GM21367 (cell line): ENCODE measurements at regions not wholly inside any gene's neighbourhood (a gene's known extent, or its start where the extent isn't known, plus 50 kb on each side); places are given as distances from the start of the nearest gene placed in this dataset.
"Not testable (repeated sequence)": the region's sequence is repeated elsewhere in the genome, so short reads cannot be mapped to it uniquely, and the experiment has no call there.

Source experiments
- ATAC-seq: cut with Tn5 transposase; IDR thresholded peaks from one replicate; pipeline ENCODE4 v1.9.1; 2021; ENCODE audit not compliant: unreplicated experiment

DNA sequence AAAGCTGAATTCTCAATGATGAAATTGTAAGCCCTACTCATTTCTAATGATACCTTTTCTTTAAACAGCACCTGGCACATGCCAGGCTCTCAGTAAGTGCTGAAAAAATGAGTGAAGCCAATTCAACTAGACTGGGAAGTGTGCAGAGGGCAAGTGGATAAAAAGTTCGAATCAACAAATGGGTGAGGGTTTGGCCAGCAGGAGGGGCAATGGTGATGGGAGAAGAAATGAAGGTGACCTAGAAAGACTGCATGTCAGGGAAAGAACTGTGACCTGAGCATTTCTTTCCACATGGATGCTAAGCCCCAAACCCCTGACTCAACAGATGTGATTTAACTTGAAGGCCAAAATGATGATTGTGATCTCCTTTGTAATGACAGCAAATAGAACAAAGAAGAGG is 54.6 kb downstream of the DKK1 start:
- no peak for ATAC-seq

DNA sequence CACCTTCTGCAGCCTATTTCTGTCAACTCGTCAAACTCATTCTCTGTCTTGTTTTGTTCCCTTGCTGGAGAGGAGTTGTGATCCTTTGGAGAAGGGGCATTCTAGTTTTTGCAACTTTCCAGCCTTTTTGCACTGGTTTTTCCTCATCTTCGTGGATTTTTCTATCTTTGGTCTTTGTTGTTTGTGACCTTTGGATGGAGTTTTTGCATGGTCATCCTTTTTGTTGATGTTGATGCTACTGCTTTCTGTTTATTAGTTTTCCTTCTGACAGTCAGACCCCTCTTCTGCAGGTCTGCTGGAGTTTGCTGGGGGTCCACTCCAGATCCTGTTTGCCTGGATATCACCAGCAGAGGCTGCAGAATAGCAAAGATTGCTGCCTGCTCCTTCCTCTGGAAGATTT is 60.1 kb downstream of the DKK1 start:
- ATAC-seq, result not testable (repeated sequence)

DNA sequence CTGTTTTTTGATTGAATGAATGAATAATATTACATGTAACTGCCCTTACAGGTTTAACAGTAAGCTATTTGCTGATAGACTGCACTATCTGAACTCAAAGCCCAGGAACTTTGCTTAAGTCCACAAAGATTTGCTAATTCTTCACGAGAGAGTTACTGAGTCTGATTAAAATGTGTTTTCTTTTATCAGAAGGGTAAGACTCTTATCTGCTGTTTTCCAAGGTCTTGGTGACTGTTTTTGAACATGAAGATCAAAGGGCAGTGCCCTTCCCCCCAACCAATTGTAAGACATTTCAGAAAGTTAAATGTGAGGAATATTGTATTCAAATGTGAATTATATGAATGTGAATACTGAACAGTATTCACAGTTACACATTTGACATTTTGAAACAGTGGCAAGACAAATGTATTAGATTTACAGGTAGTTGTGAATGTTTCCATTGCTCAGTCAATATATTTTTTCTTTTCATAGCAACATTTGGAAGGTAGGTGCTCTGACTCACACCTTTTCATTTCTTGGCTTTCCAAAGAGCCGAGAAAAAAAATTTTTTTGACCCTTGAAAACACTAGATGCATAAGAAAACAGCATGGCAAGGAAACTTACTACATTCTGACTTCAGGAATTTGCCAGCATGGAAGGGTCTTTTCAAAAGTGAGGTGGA is 62.7 kb downstream of the DKK1 start:
- no peak for ATAC-seq

DNA sequence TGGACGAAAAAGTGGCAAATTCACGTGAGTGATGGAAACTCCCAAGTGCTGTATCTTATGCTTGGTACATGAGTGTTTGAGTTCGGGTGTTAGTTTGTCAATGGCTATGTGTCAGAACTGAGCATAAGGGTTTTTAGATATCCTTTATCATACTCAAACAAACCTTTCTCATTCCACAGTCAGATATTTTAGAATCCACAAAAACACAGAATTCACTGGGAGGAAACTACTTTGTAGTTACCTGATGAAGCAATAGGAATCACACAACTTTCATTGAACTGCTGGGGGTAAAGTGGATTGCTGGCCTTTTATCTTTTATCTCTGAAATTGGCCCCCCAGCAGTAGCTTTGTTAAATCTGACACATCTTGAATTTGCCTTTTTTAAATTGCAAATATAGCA is 64.0 kb downstream of the DKK1 start:
- no peak for ATAC-seq

DNA sequence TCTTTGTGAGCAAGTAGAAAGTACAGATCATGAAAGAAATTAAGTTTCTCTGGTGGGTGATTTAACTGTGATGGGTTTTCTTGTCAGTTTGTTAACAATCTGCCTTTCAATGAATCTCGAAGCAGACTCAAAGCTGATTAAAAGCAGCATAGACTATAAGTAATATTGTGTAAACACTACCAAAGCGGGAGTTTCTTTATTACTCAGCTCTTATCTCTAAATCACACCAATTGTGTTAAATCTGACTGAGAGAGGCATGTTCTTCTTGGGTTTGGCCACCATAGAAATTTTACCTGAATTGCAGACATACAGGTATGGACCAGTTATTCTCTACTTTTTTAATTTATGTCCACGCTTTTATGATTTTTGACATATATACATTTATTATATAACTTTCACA is 65.2 kb downstream of the DKK1 start:
- ATAC-seq, result no peak

DNA sequence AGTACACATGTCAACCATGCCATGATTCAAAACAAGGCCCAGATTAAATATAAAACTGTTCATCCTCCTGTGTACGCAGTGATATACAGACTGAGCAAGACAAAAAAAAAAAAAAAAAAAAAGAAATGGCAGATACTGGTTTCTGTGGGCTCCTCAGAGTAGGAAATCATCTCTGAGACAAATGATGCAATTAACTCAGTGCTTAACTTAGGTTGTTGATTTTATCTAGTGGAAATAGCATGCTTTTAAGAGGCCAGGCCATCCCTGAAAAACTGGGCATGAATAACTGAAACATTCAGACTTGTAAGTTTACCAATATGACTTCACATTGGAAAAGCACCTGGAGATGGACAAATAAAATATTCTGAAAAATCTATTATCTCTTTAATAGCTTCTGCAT is 69.0 kb downstream of the DKK1 start:
- no peak for ATAC-seq

DNA sequence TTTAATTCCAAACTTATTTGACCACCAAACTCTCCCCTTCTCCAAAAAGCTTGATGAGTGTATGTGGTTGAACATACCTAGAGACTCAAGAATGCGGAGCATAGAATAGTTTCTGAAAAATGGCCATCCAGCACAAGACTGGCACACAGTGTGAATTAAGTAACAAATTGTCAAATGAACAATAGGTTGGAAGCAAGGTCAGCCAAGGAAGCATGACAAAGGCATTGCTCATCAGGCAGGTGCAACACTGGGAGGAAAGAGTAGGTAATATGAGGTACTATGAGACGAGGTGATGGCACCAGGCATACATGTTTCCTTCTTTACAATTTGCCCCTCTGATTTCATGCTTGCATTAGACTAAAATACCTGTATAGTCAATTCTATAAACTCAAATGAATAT is 73.7 kb downstream of the DKK1 start:
- ATAC-seq, result no peak

DNA sequence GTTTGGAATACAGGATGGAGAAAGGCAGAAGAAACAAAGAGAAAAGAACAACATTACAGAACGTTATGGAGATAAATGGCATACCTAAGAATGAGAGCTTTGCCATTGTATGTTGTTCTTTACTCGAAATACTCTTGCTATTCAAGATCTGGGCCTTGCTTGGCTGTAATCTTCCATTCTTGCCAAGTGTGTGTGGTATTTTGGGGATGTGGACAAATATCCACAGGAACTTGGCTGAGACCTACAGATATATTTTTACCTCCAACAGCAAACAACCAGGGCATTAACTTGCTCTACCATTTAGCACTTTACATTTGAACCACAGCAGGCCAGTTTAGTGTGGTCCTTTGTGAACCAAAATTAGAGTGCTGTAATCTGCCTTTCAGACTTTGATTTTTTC is 76.3 kb downstream of the DKK1 start:
- ATAC-seq, result no peak

DNA sequence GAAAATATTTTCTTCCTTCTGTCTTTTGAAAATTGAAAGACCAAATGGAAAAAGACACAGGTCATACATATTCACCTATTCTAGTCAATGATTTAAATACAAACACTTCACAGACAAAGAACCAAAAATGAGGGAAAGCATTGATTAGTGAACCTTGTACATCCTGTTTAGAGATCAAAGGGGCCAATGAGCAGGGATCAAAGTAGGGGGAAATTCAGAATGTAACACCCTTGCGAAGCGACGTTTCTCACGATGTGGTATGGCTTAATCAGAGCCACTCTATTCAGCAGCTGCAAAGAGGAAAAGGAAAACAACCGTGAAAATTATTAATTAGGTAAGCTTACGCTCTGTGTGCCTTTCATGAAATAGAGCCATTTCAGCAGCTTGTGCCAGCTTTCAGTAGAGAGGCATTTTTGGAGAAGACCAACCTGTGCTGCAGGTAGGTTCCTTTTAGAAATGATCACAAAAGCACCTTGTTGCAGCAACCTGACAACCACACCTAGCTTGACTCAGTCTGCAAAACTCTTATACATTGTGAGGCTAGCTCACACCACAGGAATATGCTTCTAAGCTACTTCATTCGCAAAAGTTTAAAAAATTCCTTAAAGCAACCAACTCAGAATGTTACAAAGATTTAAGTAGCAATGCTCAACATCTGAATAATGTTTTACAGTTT is 78.0 kb downstream of the DKK1 start:
- ATAC-seq, result no peak

DNA sequence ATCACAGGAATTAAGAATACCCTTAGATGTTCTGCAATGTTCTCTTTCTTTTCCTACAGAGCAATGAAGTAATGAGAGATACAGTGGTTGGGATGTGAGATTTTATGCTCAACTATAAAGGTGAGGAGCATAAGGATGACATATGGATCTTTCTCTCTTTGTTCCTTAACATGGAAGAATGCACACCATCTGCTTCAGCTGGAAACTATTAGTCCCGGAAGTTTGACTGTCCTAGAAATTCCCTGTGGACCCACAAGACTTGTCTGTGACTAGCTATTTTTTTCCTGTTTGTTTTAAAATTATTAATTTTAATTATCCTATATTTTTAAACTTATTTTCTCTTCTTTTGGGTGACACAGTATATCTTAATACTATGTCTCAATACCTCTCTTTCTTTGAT is 80.2 kb downstream of the DKK1 start:
- no peak for ATAC-seq

DNA sequence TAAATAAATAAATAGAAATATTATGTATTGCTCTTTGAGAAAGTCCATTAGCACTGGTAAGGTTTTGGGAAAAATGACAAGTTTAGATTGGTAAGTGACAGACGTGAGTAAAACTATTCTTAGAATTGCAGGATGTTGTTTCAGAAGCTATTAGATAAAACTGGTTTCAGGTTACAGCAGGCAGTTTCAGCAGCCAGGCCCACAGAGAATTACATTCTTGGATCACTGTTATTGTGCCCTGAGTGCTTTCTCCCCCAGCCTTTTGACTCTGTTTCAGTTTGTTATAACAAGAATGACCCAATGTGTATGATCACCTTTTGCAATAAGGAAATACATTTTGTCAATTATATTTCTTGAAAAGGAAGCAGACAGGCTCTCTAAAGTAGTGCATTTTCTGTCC is 86.5 kb downstream of the DKK1 start:
- no peak for ATAC-seq

DNA sequence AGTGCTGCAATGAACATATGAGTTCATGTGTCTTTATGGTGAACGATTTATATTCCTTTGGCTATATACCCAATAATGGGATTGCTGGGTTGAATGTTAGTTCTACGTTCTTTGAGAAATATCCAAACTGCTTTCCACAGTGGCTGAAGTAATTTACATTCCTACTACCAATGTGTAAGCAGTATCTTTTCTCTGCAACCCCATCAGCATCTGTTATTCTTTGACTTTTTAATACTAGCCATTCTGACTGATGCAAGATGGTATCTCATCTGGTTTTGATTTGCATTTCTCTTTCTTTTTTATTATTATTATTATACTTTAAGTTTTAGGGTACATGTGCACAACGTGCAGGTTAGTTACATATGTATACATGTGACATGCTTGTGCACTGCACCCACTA is 89.7 kb downstream of the DKK1 start:
- not testable (repeated sequence) for ATAC-seq

DNA sequence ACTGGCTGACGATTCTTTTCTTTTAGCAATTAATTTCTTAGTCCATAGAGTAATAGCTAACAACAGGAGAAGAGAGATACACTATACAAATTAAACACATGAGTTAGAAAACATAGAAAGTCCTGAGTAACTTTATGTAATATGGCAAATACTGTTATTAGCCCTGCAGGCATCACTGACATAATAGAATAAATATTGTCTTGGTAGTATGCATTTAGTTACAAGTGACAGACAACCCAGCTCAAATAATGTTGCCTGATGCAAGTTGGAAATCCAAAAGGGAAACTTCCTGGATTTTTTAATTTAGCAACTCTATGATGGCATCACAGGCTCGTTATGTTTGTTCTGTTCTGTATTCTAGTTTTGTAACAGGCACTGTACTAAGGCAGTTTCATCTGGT is 95.1 kb downstream of the DKK1 start:
- ATAC-seq, result no peak

DNA sequence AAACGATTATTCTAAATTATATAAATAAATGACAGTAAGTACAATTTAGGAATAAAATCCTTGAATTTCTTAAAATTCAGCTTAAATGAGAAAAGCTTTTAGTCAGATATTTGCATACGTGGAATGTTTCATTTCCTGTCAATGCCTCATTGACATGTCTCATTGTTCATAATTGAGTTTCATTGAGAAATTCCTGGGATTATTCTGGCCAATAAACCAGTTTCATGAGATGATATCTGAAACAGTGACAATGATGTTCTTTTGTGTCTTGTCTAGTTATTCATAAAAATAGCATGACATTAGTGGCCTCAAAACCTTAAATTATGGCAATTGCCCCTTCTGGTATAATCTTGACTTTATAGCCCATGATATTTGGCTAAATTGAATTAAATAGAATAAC is 95.8 kb downstream of the DKK1 start:
- ATAC-seq, result no peak

DNA sequence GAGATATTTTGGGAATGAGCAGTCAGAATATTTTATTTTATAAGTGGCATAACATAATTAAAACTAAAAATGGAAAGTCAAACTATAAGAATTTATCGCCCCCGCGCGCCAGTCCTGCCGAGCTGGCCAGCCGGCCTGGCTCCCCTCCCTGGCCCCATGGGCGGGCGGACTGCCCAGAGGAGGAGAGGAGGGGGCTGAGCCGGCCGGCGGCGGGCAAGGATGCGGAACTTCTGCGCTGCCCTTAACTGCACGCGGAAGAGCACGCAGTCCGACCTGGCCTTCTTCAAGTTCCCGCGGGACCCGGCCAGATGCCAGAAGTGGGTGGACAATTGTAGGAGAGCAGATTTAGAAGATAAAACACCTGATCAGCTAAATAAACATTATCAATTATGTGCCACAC is 96.8 kb downstream of the DKK1 start:
- no peak for ATAC-seq

DNA sequence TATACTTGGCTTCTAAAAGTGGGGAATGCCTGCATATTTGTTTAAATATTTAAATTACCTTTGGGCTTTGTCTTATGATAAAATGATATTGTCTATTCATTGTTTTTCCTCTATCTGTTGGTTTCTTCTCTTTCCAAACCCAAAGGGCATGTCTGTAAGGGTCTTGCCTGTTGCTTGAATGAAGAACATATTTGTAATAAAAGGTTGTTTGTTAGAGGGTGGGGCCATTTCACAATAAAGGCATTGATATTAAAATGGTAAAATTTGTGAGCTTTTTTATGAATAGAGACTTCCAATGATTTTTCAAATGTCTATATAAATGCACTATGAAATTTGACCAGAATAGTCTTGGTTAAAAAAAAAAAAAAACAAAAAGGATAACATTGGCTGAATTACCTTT is 105.2 kb downstream of the DKK1 start:
- no peak for ATAC-seq

DNA sequence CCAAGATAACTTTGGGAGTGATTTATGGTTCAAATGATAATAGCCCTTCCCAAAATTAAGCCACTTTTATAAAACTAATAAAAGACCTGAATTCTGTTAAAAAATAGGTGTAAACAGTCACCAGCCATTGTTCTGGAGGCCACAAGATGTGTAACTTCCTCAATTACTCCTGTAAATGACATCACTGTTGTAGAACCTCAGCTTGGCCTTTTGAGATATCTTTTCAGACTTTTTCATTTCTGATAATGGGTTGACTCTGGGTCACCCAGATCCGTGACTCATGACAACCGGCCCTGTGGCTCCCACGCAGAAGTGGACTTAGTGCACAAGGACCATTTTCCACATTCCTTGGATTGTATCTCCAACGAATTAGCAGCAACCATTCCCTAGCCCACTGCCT is 106.6 kb downstream of the DKK1 start:
- ATAC-seq, result no peak

DNA sequence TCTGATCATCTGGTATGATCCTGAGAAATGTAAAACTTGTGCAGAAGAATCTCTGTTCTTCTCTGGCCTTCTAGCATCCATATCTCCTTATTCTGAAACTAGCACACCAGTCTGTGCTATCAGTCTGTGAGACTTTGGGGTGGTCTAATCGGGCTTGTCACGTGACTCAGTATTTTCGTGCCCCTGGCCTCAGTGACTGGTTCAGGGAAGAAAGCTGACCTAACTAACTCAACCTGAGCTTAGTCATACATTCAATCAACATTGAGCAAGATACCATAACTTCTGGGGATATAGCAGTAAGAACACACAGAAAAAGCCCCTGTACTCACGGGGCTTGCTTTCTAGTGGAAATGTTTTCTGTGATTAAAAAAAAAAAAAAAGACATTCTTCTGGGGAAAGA is 109.3 kb downstream of the DKK1 start:
- ATAC-seq, result no peak

DNA sequence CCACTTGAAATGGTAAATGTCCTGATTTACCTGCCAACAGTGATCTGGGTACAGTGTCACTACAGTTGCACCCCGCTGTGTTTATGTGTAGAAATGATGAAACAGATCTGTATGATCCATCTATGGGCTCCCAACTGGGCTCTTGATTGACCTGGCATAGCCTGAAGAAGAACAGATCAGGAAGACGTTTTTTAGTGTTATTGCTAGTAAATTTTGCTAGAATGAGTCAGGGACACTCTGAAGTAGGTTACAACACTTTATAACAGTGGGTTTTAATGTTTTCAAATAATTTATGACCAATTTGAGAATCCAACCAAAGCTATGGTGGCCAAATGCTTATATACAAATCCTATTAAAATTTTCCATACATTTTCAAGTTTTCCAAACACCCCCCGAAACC is 110.3 kb downstream of the DKK1 start:
- ATAC-seq, result no peak

DNA sequence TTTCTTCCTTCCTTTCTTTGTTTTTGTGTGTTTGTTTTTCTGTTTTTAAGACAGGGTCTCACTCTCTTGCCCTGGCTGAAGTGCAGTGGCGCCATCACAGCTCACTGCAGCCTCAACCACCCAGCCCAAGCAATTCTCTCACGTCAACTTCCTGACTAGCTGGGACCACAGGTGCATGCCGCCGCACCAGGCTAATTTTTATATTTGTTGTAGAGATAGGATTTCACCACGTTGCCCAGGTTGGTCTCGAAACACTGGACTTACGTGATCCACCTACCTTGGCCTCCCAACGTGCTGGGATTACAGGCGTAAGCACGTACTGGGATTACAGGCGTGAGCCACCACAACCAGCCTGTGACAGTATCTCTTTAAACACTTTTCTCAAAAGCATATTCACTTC is 120.7 kb downstream of the DKK1 start:
- ATAC-seq, result no peak

DNA sequence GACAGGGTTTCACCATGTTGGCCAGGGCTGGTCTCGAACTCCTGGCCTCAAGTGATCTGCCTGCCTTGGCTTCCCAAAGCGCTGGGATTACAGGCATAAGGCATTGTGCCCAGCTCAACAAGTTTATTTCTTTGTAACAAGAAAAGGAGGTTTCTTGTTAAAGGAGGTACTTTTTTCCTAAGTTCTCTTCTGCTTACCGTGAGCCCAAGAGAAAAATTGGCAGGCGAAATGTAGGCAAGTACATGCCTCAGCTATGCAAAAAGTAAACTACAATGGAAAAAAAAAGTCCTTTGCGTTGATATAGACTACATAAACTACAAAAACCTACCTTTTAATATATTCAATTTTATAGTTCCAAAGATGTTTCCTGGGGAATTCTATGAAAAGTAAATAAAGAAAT is 122.6 kb downstream of the DKK1 start:
- ATAC-seq, result no peak

DNA sequence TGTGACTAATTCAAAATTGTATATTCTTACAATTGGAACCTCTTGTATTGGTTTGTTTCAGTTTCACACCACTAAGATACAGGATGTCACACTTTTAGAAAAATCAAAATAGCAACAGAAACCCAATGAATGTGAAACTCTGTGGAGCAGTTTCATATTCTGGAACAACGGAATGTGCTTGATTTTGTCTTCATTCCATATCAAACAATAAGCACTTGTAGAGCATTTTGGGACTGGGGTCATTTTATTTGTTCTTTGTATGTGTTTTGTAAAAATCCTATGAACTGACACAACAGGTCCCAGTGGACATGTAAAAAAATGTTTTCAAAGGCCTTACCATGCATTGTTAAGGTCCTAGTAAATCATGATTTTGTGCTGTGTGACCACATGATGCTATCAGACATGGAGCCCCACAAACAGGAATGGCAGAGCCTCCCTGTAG is 123.1 kb downstream of the DKK1 start:
- peak; percentile 93 for ATAC-seq

DNA sequence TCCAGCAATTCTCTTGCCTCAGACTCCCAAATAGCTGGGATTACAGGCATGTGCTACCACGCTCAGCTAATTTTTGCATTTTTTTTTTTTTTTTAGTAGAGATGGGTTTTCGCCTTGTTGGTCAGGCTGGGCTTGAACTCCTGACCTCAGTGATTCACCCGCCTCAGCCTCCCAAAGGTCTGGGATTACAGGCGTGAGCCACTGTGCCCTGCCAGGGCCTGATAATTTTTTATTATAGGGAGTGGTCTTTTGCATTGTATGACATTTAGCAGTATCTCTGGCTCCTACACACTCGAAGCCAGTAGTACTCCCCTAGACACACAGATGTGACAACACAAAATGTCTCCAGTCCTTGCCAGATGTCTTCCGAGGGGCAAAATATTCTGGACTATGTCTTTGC is 124.0 kb downstream of the DKK1 start:
- ATAC-seq, result no peak
